Progenitor cell of endocrine pancreas (in vitro differentiated cells): ENCODE measurements at regions not wholly inside any gene's neighbourhood (a gene's known extent, or its start where the extent isn't known, plus 50 kb on each side); places are given as distances from the start of the nearest gene placed in this dataset.

Experiments used
- DNase-seq: peaks from one replicate; pipeline ENCODE4 v3.0.0; 2021; ENCODE audit warnings: low spot score; ENCODE audit not compliant: unreplicated experiment
- H3K27ac Mint-ChIP-seq: 2 replicates; pipeline ENCODE4 v1.8.0; 2021; ENCODE audit warnings: mild to moderate bottlenecking, moderate library complexity, mixed read lengths
- H3K27me3 Mint-ChIP-seq: 2 replicates; pipeline ENCODE4 v1.8.0; 2021; ENCODE audit warnings: mixed read lengths
- H3K36me3 Mint-ChIP-seq: 2 replicates; pipeline ENCODE4 v1.8.0; 2022; ENCODE audit warnings: mixed read lengths; ENCODE audit not compliant: insufficient read depth
- H3K4me1 Mint-ChIP-seq: 2 replicates; pipeline ENCODE4 v1.8.0; 2021; ENCODE audit warnings: low read depth, mixed read lengths
- H3K4me3 Mint-ChIP-seq: 2 replicates; pipeline ENCODE4 v1.8.0; 2021; ENCODE audit warnings: low read depth, mild to moderate bottlenecking, moderate library complexity, mixed read lengths
- H3K9me3 Mint-ChIP-seq: 2 replicates; pipeline ENCODE4 v1.8.0; 2021; ENCODE audit warnings: low read depth, mixed read lengths
- TF ChIP-seq, protein P1 (sequence below): fragments of 200-600 bp; sonication (generic); IDR thresholded peaks from one replicate; pipeline ENCODE4 v1.5.0; 2021; ENCODE audit warnings: antibody characterized with exemption, mild to moderate bottlenecking; ENCODE audit not compliant: unreplicated experiment

DNA sequence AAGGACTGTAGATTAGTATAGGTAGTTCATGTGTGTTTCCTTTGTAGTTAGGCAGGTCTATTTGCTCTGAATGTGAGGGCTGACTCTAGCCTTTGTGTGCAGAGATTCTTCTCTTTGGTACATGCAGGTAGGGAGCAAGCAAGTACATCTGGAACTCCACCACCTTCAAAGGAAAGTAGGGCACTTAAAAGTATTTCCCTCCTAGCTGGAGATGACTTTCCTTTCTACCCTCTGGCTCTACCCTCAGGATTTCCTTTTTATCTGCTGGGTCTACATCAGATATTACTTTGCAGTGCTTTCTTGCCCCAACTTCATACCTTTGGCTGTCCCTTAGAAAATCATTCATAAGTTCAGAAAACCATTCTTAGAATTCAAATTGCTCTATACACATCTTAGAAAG is 91.7 kb upstream of the HIVEP3 start:
- Mint-ChIP-seq H3K27me3 (peaks cover 46% of the 10 kb centered on the region), H3K27ac (no peak overlapping the region), H3K36me3 (no peaks in the 10 kb centered on the region), H3K4me3 (no peak overlapping the region), H3K9me3 (no peaks in the 10 kb centered on the region), H3K4me1 (no peaks in the 10 kb centered on the region)
- DNase-seq: no peak
- TF ChIP-seq, protein P1, sequence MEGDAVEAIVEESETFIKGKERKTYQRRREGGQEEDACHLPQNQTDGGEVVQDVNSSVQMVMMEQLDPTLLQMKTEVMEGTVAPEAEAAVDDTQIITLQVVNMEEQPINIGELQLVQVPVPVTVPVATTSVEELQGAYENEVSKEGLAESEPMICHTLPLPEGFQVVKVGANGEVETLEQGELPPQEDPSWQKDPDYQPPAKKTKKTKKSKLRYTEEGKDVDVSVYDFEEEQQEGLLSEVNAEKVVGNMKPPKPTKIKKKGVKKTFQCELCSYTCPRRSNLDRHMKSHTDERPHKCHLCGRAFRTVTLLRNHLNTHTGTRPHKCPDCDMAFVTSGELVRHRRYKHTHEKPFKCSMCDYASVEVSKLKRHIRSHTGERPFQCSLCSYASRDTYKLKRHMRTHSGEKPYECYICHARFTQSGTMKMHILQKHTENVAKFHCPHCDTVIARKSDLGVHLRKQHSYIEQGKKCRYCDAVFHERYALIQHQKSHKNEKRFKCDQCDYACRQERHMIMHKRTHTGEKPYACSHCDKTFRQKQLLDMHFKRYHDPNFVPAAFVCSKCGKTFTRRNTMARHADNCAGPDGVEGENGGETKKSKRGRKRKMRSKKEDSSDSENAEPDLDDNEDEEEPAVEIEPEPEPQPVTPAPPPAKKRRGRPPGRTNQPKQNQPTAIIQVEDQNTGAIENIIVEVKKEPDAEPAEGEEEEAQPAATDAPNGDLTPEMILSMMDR: no peak

DNA sequence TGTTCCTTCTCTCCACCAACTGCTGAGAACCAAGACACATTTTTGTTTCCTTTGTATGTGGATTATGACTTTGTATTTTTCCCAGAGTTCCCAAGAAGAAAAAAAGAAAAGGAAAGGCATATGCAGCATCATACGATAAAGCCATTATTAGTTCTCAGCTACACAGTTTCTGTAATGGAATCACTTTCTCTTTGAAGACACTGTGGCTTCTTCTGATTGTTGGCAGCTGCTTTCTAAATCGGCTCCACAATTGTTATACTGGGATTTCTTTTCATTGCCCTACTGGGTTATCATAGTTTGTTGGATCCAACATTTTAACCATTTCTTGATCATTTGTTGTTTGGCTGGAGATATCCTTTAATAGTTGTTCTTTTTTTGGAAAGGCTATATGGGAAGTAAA is 89.5 kb upstream of the HIVEP3 start:
- DNase-seq: no peak
- Mint-ChIP-seq H3K27ac (no peak overlapping the region), H3K36me3 (no peaks in the 10 kb centered on the region), H3K4me3 (no peak overlapping the region), H3K4me1 (no peaks in the 10 kb centered on the region), H3K27me3 (peaks cover 40% of the 10 kb centered on the region), H3K9me3 (no peaks in the 10 kb centered on the region)
- TF ChIP-seq, protein P1: no peak

DNA sequence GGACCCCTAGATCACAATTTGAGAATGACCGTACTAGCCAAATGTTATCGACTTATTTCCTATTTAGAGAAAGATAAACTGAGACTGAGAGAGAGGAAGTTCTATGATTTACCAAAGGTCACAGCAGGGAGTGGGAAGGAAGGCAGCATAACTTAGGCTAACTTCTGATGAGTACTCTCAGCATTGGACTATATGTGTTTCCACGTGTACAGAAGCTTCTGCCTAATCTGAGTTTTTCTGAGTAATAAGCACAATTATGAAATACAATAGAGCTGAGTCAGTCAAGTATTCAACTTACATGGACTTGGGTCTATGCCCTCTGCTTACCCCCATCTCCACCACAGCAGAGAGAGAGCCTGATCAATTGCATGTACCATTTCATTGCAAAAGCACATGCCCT is 88.1 kb upstream of the HIVEP3 start:
- Mint-ChIP-seq H3K4me1 (no peaks in the 10 kb centered on the region), H3K27me3 (peaks cover 40% of the 10 kb centered on the region), H3K36me3 (no peaks in the 10 kb centered on the region), H3K27ac (no peak overlapping the region), H3K4me3 (no peak overlapping the region), H3K9me3 (no peaks in the 10 kb centered on the region)
- no peak for DNase-seq
- TF ChIP-seq, protein P1: no peak

DNA sequence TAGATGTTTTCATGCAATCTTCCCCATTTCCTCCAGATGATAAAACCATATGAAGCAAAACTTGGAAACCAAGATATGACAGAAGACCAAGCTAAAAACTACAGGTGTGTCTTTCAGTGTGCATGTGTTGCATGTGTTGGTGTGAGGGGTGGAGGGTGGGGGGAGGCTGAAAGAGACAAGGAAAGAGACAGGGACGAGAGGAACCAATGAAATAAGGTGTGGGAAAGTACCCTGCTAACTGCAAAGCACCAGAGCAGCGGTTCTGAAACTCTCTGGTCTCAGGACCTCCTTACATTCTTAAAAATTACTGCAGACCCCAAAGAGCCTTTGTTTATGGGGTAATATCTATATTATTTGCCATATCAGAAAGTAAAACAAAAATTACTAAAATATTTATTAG is 87.4 kb upstream of the HIVEP3 start:
- Mint-ChIP-seq H3K4me3 (no peak overlapping the region), H3K36me3 (no peaks in the 10 kb centered on the region), H3K4me1 (no peaks in the 10 kb centered on the region), H3K9me3 (no peaks in the 10 kb centered on the region), H3K27ac (no peak overlapping the region), H3K27me3 (peaks cover 37% of the 10 kb centered on the region)
- no peak for DNase-seq
- TF ChIP-seq, protein P1: no peak

DNA sequence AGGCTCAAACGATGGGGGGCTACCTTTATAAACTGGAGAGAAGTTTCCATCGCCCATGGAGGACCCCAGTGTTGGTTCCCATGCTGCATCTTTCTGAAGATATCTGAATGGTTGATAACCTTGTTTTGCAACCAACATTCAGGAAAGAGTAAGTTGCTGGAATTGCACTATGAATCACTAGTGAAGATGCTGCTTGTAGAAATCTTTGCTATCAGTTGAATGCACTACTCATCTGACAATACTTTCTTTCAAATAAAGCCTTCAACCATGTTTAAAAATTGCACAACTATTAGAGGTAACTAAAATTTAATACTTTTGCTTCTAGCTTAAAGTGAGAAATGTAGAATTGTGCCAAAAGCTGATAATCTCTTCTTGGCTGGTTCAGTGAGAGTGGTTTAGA is 86.8 kb upstream of the HIVEP3 start:
- Mint-ChIP-seq H3K4me3 (no peak overlapping the region), H3K36me3 (no peaks in the 10 kb centered on the region), H3K9me3 (no peaks in the 10 kb centered on the region), H3K27me3 (peaks cover 33% of the 10 kb centered on the region), H3K4me1 (no peaks in the 10 kb centered on the region), H3K27ac (no peak overlapping the region)
- TF ChIP-seq, protein P1: no peak
- DNase-seq: no peak
